Fibroblast of mammary gland (primary cell): ENCODE measurements at regions not wholly inside any gene's neighbourhood (a gene's known extent, or its start where the extent isn't known, plus 50 kb on each side); places are given as distances from the start of the nearest gene placed in this dataset.

Experiments
- DNase-seq: peaks from one replicate; pipeline ENCODE4 v3.0.0-alpha.2; 2010; ENCODE audit warnings: low read depth
- H3K4me3 ChIP-seq: 2 replicates; pipeline ENCODE4 v1.5.1; 2011; ENCODE audit warnings: low read depth, mild to moderate bottlenecking, low read length, moderate library complexity; ENCODE audit not compliant: control insufficient read depth
- TF ChIP-seq, protein P1 (sequence below): conservative IDR thresholded peaks from 2 replicates; pipeline ENCODE4 v1.5.1; 2011; ENCODE audit warnings: low read depth, low read length, inconsistent platforms; ENCODE audit not compliant: control insufficient read depth, insufficient read depth

DNA sequence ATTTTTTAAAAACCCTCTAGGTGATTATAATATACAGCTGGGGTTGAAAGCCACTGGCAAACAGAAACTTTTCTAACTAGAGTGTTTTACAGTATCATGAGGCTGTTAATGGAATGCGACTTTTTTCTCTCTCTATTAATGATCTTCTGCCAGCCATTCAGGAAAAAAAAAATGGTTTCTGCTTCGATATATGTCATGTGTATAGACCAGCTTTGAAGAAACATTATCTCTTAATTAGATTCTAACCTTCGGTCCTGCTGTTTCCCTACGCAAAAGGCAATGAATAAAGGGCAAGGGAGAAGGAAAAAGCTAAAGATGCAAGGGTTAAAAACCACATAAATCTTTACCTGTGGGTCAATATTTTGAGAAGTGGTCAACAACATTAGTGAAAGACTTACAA, 1662.1 kb upstream of the TENM3 start:
- H3K4me3 ChIP-seq, result no peak overlapping the region
- TF ChIP-seq, protein P1, sequence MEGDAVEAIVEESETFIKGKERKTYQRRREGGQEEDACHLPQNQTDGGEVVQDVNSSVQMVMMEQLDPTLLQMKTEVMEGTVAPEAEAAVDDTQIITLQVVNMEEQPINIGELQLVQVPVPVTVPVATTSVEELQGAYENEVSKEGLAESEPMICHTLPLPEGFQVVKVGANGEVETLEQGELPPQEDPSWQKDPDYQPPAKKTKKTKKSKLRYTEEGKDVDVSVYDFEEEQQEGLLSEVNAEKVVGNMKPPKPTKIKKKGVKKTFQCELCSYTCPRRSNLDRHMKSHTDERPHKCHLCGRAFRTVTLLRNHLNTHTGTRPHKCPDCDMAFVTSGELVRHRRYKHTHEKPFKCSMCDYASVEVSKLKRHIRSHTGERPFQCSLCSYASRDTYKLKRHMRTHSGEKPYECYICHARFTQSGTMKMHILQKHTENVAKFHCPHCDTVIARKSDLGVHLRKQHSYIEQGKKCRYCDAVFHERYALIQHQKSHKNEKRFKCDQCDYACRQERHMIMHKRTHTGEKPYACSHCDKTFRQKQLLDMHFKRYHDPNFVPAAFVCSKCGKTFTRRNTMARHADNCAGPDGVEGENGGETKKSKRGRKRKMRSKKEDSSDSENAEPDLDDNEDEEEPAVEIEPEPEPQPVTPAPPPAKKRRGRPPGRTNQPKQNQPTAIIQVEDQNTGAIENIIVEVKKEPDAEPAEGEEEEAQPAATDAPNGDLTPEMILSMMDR, result no peak
- no peak for DNase-seq

DNA sequence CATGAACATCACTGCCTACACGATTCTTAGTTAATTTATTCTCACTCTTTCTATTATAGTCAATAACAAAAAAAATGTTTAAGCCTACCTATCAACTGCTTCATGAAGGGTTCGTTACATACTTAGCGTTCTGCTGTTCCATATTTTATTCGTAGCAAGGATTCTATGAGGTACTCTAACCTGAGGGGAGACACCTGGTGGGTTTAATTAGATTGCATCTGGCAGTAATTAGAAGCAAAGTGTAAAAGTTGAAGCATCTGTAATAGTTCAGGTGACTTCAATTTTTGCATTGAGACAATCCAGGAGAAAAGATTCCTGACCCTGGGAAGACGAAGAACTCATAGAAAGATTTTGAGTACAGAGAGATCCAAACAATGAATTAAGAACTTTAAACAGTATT, 1655.8 kb upstream of the TENM3 start:
- TF ChIP-seq, protein P1, result no peak
- no peak overlapping the region for H3K4me3 ChIP-seq
- DNase-seq, result no peak

- H3K4me3 ChIP-seq, result no peak overlapping the region
- no peak for DNase-seq
- TF ChIP-seq, protein P1, result no peak
Measured at GRCh38 chr4:180589575-180589974, 1653.6 kb upstream of the TENM3 start.

GRCh38 chr4:180596888-180597483, 1646.2 kb upstream of the TENM3 start:
- no peak for DNase-seq
- TF ChIP-seq, protein P1, result no peak
- no peak overlapping the region for H3K4me3 ChIP-seq

DNA sequence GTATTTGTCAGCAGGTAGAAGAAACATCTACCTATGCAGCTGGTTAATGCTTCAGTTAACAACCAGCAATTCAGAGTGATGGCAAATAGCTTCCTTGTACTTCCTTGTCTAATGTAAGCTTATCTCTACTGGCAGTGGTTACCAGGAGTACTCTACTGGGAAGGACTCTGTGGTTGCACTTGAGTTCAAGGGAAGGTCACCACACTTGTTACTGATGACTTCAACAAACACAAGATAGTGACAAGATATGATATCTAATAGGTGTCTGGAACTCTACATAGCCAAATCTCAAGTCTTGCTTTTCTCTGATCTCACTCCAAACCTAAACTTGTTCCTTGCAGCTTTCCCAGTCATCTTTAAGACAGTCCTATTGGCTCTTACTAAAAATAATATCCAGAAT, 1644.9 kb upstream of the TENM3 start:
- TF ChIP-seq, protein P1, result no peak
- no peak for DNase-seq
- no peak overlapping the region for H3K4me3 ChIP-seq

DNA sequence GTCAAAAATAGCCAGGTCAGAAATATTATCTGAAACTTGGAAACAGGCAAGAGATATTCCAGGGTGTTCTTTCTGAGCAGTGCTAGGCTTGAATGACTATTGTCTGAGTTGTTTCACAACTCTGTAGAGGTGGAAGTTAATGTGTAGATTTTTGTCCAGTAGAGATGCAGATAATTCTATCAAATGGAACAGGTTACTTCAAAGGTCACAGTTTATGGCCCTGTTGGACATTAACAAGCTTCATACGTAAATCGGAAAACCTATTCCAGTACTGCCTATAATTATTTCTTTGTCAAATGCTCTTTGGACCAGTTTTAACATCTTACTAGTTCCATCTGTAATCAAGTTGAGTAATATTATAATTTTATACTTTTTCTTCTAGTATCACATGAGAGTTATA, 1639.4 kb upstream of the TENM3 start:
- H3K4me3 ChIP-seq, result no peak overlapping the region

More for the DNA sequence above, 1639.4 kb upstream of the TENM3 start:
- TF ChIP-seq, protein P1, result no peak
- DNase-seq, result no peak
